ENCODE measurements at regions not wholly inside any gene's neighbourhood (a gene's known extent, or its start where the extent isn't known, plus 50 kb on each side); places are given as distances from the start of the nearest gene placed in this dataset.

GRCh38 chr12:107375231-107375630 is 281.9 kb upstream of the CRY1 start:
- H2BK5ac ChIP-seq (ENCODE audit: low read depth, low read length) = no peak overlapping the region
- no peak overlapping the region for H2AK5ac ChIP-seq (ENCODE audit: low read depth, low read length)
- DNase-seq (ENCODE audit: low read depth in 1 of 2, low spot score in 2 of 2) (no peak), FAIRE-seq (no peak)
- TF ChIP-seq BACH1 (IDR thresholded peaks at IDR 0.05; ENCODE audit: low read length) (no peak), CHD2 (IDR thresholded peaks at IDR 0.05; ENCODE audit: low read length) (no peak), PHF8 (conservative IDR thresholded peaks at IDR 0.05; ENCODE audit: low read depth, low read length) (no peak), SIN3A (conservative IDR thresholded peaks at IDR 0.05 in 1 of 2, IDR thresholded peaks at IDR 0.05 in 1 of 2; ENCODE audit: low read depth in 1 of 2, low read length in 2 of 2) (no peak), SIRT6 (IDR thresholded peaks at IDR 0.05; ENCODE audit: low read length) (no peak), SUZ12 (IDR thresholded peaks at IDR 0.05; ENCODE audit: low read length) (no peak), POU5F1 (IDR thresholded peaks at IDR 0.05; ENCODE audit: low read depth, low read length) (no peak), JUND (IDR thresholded peaks at IDR 0.05; ENCODE audit: low read length) (no peak), CTBP2 (IDR thresholded peaks at IDR 0.05; ENCODE audit: borderline replicate concordance, insufficient read depth, insufficient read length, low read length) (no peak), USF2 (IDR thresholded peaks at IDR 0.05; ENCODE audit: low read length) (no peak), POLR2AphosphoS5 (IDR thresholded peaks at IDR 0.05; ENCODE audit: low read depth, low read length) (no peak)
- H3K4me2 ChIP-seq (ENCODE audit: insufficient read depth in 1 of 2, low read depth in 2 of 2, low read length in 2 of 2) = no peak overlapping the region
- 86% methylated on average over 8 of the region's 8 CpGs; no CpG with 5 or more reads in 1 of the 2 experiments for WGBS, 2 experiments (ENCODE audit: extremely low coverage in 1 of 2, insufficient coverage in 1 of 2, insufficient read length in 1 of 2, insufficient replicate concordance in 2 of 2, low coverage in 1 of 2, low lambda C conversion rate in 2 of 2, missing lambda C conversion rate in 1 of 2)
- no peaks in the 10 kb centered on the region; the same call in 1 of the 2 replicates for H3K79me1 ChIP-seq (ENCODE audit: low read depth, low read length)
- no peak overlapping the region for H3K23ac ChIP-seq (ENCODE audit: insufficient read length)
- H4K5ac ChIP-seq (ENCODE audit: insufficient read length, low read depth, low read length) = no peak overlapping the region
- no peak overlapping the region for H4K91ac ChIP-seq (replicated peaks; ENCODE audit: insufficient read length, low read length)
- no peak overlapping the region for H3K27ac ChIP-seq (ENCODE audit: low read depth, low read length)
- H3K9ac ChIP-seq (replicated peaks in 1 of 4; ENCODE audit: extremely low read depth in 1 of 4, low read depth in 3 of 4, low read length in 3 of 4) = no peak overlapping the region
- CTCF ChIA-PET (ENCODE audit: partially characterized antibody) = interaction anchor here (0.5 to 1.3 kb wide), 4 partner anchors 27 to 245 kb away, joined by 3 to 5 read pairs (median 4); no protein-coding TSS in a partner anchor
- H3K36me3 ChIP-seq (ENCODE audit: control insufficient read depth in 2 of 4, insufficient read depth in 4 of 4, low read length in 3 of 4) = no peaks in the 10 kb centered on the region
- no peak overlapping the region for H3K14ac ChIP-seq (ENCODE audit: insufficient read length)
- H3K4me3 ChIP-seq (ENCODE audit: extremely low read depth in 1 of 4, insufficient read depth in 2 of 4, low read depth in 3 of 4, low read length in 4 of 4) = no peak overlapping the region
- H3K79me2 ChIP-seq (ENCODE audit: control insufficient read depth in 1 of 2, insufficient read depth in 2 of 2, low read length in 2 of 2) = no peaks in the 10 kb centered on the region
- no peak overlapping the region for H2BK12ac ChIP-seq (ENCODE audit: low read depth, low read length)
- H2BK20ac ChIP-seq (ENCODE audit: low read length) = no peak overlapping the region
- no peak overlapping the region for H2BK120ac ChIP-seq (replicated peaks; ENCODE audit: low read depth, low read length)
- no peaks in the 10 kb centered on the region for H3K27me3 ChIP-seq (replicated peaks in 1 of 4; ENCODE audit: control insufficient read depth in 3 of 4, extremely low read depth in 1 of 4, insufficient read depth in 3 of 4, low read length in 3 of 4)
- H4K8ac ChIP-seq (ENCODE audit: extremely low read depth, insufficient read depth, low read length) = no peak overlapping the region
- no peak overlapping the region for H3K4ac ChIP-seq (replicated peaks; ENCODE audit: insufficient read length, low read depth, low read length)
- H2BK15ac ChIP-seq (ENCODE audit: low read length) = no peak overlapping the region
- POLR2A ChIA-PET (ENCODE audit: partially characterized antibody) = no interaction called here
- H3K56ac ChIP-seq (replicated peaks; ENCODE audit: insufficient read length, low read depth, low read length) = no peak overlapping the region
- H3K23me2 ChIP-seq (ENCODE audit: low read depth, low read length) = no peaks in the 10 kb centered on the region; the same call in 1 of the 2 replicates
- H3K4me1 ChIP-seq (replicated peaks in 1 of 4; ENCODE audit: control insufficient read depth in 3 of 4, insufficient read depth in 4 of 4, low read length in 3 of 4) = peaks cover 0 to 9% (median 4%) of the 10 kb centered on the region in 4 experiments; a peak in 4 of 7 replicates
- no peaks in the 10 kb centered on the region for H3K9me3 ChIP-seq (ENCODE audit: insufficient read depth in 2 of 2, low read depth in 1 of 2, low read length in 1 of 2)
- H3K18ac ChIP-seq (ENCODE audit: extremely low read depth, low read length) = no peak overlapping the region
- H2AFZ ChIP-seq (ENCODE audit: low read length) = no peak overlapping the region
- H4K20me1 ChIP-seq (replicated peaks in 1 of 2; ENCODE audit: control insufficient read depth in 1 of 2, insufficient read depth in 2 of 2, low read length in 2 of 2) = no peaks in the 10 kb centered on the region

All from H1 (cell line).